Hepatocyte (in vitro differentiated cells): ENCODE measurements at regions not wholly inside any gene's neighbourhood (a gene's known extent, or its start where the extent isn't known, plus 50 kb on each side); places are given as distances from the start of the nearest gene placed in this dataset.

ENCODE experiments used
- DNase-seq: peaks from one replicate; pipeline ENCODE4 v3.0.0-alpha.2; 2016; ENCODE audit warnings: low spot score
- H2AFZ ChIP-seq: fragments of 200-600 bp; sonication (generic); 2 replicates; pipeline ENCODE4 v1.6.0; 2016; ENCODE audit warnings: antibody characterized with exemption, mild to moderate bottlenecking
- H3K27ac ChIP-seq: fragments of 200-600 bp; sonication (generic); 2 replicates; pipeline ENCODE4 v1.5.1; 2016; ENCODE audit warnings: mild to moderate bottlenecking
- H3K27me3 ChIP-seq: fragments of 200-600 bp; sonication (generic); 2 replicates; pipeline ENCODE4 v1.6.1; 2016
- H3K36me3 ChIP-seq: fragments of 200-600 bp; sonication (generic); replicated peaks from 2 replicates; pipeline ENCODE4 v1.5.1; 2016; ENCODE audit warnings: low read depth; ENCODE audit not compliant: insufficient read depth
- H3K4me1 ChIP-seq: fragments of 200-600 bp; sonication (generic); 2 replicates; pipeline ENCODE4 v1.5.1; 2016; ENCODE audit warnings: mild to moderate bottlenecking, moderate library complexity; ENCODE audit not compliant: insufficient read depth
- H3K4me2 ChIP-seq: fragments of 200-600 bp; sonication (generic); 2 replicates; pipeline ENCODE4 v1.6.0; 2016
- H3K4me3 ChIP-seq: fragments of 200-600 bp; sonication (generic); 2 replicates; pipeline ENCODE4 v1.5.1; 2016; ENCODE audit warnings: mild to moderate bottlenecking
- H3K79me2 ChIP-seq: fragments of 200-600 bp; sonication (generic); 2 replicates; pipeline ENCODE4 v1.6.0; 2017; ENCODE audit warnings: mild to moderate bottlenecking
- H3K9me2 ChIP-seq: fragments of 200-600 bp; sonication (generic); replicated peaks from 2 replicates; pipeline ENCODE4 v1.6.0; 2017; ENCODE audit warnings: mild to moderate bottlenecking; ENCODE audit not compliant: insufficient read depth
- H3K9me3 ChIP-seq: fragments of 200-600 bp; sonication (generic); 2 replicates; pipeline ENCODE4 v1.5.1; 2016; ENCODE audit warnings: low read depth, mild to moderate bottlenecking
- H4K20me1 ChIP-seq: fragments of 200-600 bp; sonication (generic); 2 replicates; pipeline ENCODE4 v1.6.0; 2016; ENCODE audit warnings: mild to moderate bottlenecking; ENCODE audit not compliant: insufficient read depth, poor library complexity, severe bottlenecking
- CTCF ChIP-seq: fragments of 200-600 bp; sonication (generic); IDR thresholded peaks from 2 replicates; pipeline ENCODE4 v1.5.1; 2016; ENCODE audit warnings: antibody characterized with exemption, mild to moderate bottlenecking; ENCODE audit not compliant: poor library complexity
- EZH2 ChIP-seq: fragments of 200-600 bp; sonication (generic); IDR thresholded peaks from 2 replicates; pipeline ENCODE4 v1.6.1; 2016; ENCODE audit warnings: antibody characterized with exemption, mild to moderate bottlenecking, borderline replicate concordance
- EZH2phosphoT487 ChIP-seq: fragments of 200-600 bp; sonication (generic); IDR thresholded peaks from one replicate; pipeline ENCODE4 v1.6.1; 2018; ENCODE audit warnings: antibody characterized with exemption, mild to moderate bottlenecking, low read depth, moderate library complexity; ENCODE audit not compliant: unreplicated experiment, severe bottlenecking
- WGBS: methylation state at CpG from one replicate; pipeline ENCODE4 v1.1.6; 2016; ENCODE audit warnings: low lambda C conversion rate; ENCODE audit errors: missing lambda C conversion rate; 5-methylcytosine and 5-hydroxymethylcytosine counted together

- H3K79me2 ChIP-seq = no peaks in the 10 kb centered on the region
- no peak overlapping the region for H3K4me2 ChIP-seq
- H3K36me3 ChIP-seq = no peaks in the 10 kb centered on the region
- H2AFZ ChIP-seq = no peak overlapping the region
- H3K27me3 ChIP-seq = no peaks in the 10 kb centered on the region
- no peaks in the 10 kb centered on the region for H3K9me3 ChIP-seq
- H3K4me3 ChIP-seq = no peak overlapping the region
- H3K4me1 ChIP-seq = no peaks in the 10 kb centered on the region
- no peak for DNase-seq
- no peak for TF ChIP-seq CTCF
- no peak for TF ChIP-seq EZH2phosphoT487
- TF ChIP-seq EZH2 = no peak
- no peaks in the 10 kb centered on the region for H4K20me1 ChIP-seq
- H3K9me2 ChIP-seq = no peaks in the 10 kb centered on the region
- no peak overlapping the region for H3K27ac ChIP-seq
- 98% methylated on average over 2 of the region's 2 CpGs for WGBS
Measured at GRCh38 chr11:35057926-35058668, 80.9 kb upstream of the CD44 start.

DNA sequence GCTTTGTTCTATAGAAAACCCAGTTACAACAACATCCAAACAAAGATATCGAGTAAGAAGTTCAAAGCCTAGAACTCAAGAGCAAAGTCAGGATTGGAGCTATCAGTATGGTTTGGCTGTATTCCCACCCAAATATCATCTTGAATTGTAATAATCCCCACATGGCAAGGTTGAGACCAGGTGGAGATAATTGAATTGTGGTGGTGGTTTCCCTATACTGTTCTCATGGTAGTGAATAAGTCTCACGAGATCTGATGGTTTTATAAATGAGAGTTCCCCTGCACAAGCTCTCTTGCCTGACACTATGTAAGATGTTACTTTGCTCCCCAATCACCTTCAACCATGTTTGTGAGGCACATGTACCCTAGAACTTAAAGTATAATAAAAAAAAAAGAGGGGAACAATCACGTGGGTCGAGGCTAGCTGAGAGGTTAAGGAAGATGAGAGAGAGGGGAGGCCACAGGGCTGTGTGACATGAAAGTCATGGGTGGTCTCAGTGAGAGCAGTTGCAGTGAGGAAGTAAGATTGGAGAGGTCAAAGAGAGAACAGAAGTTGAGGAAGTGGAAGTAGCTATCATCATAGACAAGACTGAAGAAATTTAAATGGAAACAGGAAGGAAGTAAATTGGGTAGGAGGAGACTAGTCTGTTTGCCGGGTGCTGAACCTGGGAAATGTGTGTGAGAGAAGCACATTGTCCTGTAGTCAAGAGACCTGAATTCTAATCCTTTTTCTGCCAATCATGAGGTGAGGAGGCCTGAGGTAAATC lies 80.1 kb upstream of the CD44 start:
- Histone ChIP-seq H3K27me3 (no peaks in the 10 kb centered on the region), H3K9me2 (no peaks in the 10 kb centered on the region), H3K4me1 (no peaks in the 10 kb centered on the region), H3K9me3 (no peaks in the 10 kb centered on the region), H4K20me1 (no peaks in the 10 kb centered on the region), H3K79me2 (no peaks in the 10 kb centered on the region), H3K27ac (no peak overlapping the region), H2AFZ (no peak overlapping the region), H3K4me2 (no peak overlapping the region), H3K4me3 (no peak overlapping the region), H3K36me3 (no peaks in the 10 kb centered on the region)
- 93% methylated on average over 5 of the region's 5 CpGs for WGBS
- DNase-seq = no peak
- TF ChIP-seq CTCF (no peak), EZH2phosphoT487 (no peak), EZH2 (no peak)

DNA sequence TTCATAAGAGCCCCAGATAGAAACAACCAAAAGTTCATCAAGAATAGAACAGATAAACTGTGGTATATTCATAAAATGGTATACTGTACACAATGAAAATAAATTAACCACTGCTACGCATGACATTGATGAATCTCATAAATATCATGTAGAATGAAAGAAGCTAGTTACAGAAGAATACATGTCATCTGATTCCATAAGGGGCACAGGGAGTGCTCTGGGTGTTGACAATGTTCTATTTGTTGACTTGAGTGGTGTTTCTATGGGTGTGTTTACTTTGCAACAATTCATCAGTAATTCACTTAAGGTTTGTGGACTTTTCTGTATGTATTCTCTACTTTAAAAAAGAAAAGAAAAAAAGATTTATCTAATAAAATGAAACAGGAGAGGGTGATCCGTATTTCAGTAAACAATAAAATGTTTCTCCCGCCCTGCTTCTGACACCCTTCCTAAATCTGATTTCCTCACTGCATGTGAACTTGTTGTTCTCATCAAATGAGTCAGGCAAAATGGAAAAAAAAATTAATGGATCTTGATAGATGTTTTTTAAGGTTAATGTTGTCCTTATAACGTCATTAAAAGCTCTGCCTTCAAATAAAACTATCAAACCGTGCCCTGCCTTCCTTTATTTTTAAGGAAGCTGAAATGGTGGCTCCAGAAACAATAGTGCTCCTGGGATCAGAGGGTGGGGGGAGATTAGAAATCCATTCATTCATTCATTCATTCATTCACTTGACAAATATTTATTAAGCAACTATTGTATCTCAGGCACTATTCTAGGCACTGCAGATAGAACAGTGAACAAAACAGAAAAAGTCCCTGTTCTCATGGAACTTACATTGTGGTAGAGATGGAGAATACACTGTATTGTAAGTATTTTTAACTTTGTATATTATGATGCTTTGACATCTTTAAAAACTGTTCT lies 77.2 kb upstream of the CD44 start:
- no peak for TF ChIP-seq EZH2
- TF ChIP-seq EZH2phosphoT487 = peak; percentile 47
- TF ChIP-seq CTCF = no peak

More for the DNA sequence above, 77.2 kb upstream of the CD44 start:
- H3K4me1 ChIP-seq = no peaks in the 10 kb centered on the region
- no peaks in the 10 kb centered on the region for H3K27me3 ChIP-seq
- H3K4me3 ChIP-seq = no peak overlapping the region
- no peaks in the 10 kb centered on the region for H3K36me3 ChIP-seq
- no peaks in the 10 kb centered on the region for H3K9me2 ChIP-seq
- no peak overlapping the region for H2AFZ ChIP-seq
- H3K9me3 ChIP-seq = no peaks in the 10 kb centered on the region
- DNase-seq = no peak
- WGBS = 57% methylated on average over 5 of the region's 5 CpGs
- H3K27ac ChIP-seq = no peak overlapping the region
- no peaks in the 10 kb centered on the region for H3K79me2 ChIP-seq
- no peak overlapping the region for H3K4me2 ChIP-seq
- H4K20me1 ChIP-seq = no peaks in the 10 kb centered on the region
